HFFc6 (cell line): ENCODE measurements at regions not wholly inside any gene's neighbourhood (a gene's known extent, or its start where the extent isn't known, plus 50 kb on each side); places are given as distances from the start of the nearest gene placed in this dataset.

Experiments used
- DNase-seq: peaks from one replicate; pipeline ENCODE4 v3.0.0-alpha.2; 2018
- H3K27ac Mint-ChIP-seq: 2 replicates; pipeline ENCODE4 v1.8.0; 2020; ENCODE audit warnings: mild to moderate bottlenecking, mixed read lengths
- H3K27me3 Mint-ChIP-seq: 2 replicates; pipeline ENCODE4 v1.8.0; 2021; ENCODE audit warnings: mild to moderate bottlenecking, moderate library complexity, mixed read lengths; ENCODE audit not compliant: insufficient read depth
- H3K36me3 Mint-ChIP-seq: 2 replicates; pipeline ENCODE4 v1.8.0; 2021; ENCODE audit warnings: low read depth, mixed read lengths
- H3K4me1 Mint-ChIP-seq: 2 replicates; pipeline ENCODE4 v1.8.0; 2020; ENCODE audit warnings: low read depth, mixed read lengths
- H3K4me3 Mint-ChIP-seq: 2 replicates; pipeline ENCODE4 v1.8.0; 2020; ENCODE audit warnings: mild to moderate bottlenecking, moderate library complexity, mixed read lengths
- H3K9me3 Mint-ChIP-seq: 2 replicates; pipeline ENCODE4 v1.8.0; 2020; ENCODE audit warnings: mild to moderate bottlenecking, mixed read lengths
- TF ChIP-seq, protein P1 (sequence below): fragments of 200-600 bp; sonication (generic); IDR thresholded peaks from 2 replicates; pipeline ENCODE4 v1.5.0; 2021; ENCODE audit warnings: antibody characterized with exemption, mild to moderate bottlenecking

DNA sequence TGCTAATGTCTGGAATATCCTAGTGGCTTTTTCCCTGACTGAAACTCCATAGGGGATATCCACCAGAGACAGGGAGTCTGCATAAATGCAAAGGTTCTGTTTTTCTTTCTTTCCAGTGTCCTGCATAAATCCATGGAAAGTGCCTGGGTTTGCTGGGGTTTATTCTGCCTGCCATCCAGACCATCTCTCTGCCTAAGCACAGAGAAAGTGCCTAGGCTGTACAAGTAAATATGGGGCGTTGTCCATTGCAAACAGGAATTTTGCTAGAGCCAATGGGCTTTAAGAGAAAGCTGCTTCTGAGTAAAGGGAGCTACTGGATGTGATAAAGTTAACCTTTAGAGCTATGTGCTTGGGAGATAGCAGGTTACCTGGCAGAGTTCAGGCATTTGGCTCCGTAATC is 407.5 kb downstream of the AGTPBP1 start:
- Mint-ChIP-seq H3K36me3 (no peaks in the 10 kb centered on the region), H3K27ac (no peak overlapping the region), H3K4me3 (no peak overlapping the region), H3K27me3 (peaks cover 1% of the 10 kb centered on the region), H3K4me1 (no peaks in the 10 kb centered on the region), H3K9me3 (peaks cover 29% of the 10 kb centered on the region)
- no peak for DNase-seq
- TF ChIP-seq, protein P1, sequence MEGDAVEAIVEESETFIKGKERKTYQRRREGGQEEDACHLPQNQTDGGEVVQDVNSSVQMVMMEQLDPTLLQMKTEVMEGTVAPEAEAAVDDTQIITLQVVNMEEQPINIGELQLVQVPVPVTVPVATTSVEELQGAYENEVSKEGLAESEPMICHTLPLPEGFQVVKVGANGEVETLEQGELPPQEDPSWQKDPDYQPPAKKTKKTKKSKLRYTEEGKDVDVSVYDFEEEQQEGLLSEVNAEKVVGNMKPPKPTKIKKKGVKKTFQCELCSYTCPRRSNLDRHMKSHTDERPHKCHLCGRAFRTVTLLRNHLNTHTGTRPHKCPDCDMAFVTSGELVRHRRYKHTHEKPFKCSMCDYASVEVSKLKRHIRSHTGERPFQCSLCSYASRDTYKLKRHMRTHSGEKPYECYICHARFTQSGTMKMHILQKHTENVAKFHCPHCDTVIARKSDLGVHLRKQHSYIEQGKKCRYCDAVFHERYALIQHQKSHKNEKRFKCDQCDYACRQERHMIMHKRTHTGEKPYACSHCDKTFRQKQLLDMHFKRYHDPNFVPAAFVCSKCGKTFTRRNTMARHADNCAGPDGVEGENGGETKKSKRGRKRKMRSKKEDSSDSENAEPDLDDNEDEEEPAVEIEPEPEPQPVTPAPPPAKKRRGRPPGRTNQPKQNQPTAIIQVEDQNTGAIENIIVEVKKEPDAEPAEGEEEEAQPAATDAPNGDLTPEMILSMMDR, result no peak

DNA sequence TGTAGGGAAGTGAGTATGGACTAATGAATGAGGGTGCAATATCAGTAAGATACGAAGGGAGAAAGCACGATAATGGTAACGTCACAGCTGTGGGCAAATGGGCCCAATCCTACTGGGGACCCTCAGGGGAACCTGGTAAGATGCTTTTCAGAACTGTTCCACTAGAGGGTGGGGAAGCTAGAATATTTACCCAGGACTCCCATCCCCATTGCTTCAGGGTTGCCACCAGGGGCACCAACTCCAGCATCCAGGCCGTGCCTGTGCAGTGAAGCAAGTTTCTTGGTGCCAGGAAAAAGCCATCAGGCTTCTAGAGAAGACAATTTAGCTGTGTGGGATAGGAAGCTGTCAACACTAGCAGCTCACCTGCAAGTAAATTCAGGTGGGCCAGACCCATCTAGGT is 409.3 kb downstream of the AGTPBP1 start:
- H3K36me3 Mint-ChIP-seq, result no peaks in the 10 kb centered on the region
- TF ChIP-seq, protein P1, result no peak
- no peak for DNase-seq
- H3K9me3 Mint-ChIP-seq, result peaks cover 19% of the 10 kb centered on the region
- H3K27ac Mint-ChIP-seq, result no peak overlapping the region
- H3K27me3 Mint-ChIP-seq, result peaks cover 1% of the 10 kb centered on the region
- H3K4me1 Mint-ChIP-seq, result no peaks in the 10 kb centered on the region
- H3K4me3 Mint-ChIP-seq, result no peak overlapping the region

DNA sequence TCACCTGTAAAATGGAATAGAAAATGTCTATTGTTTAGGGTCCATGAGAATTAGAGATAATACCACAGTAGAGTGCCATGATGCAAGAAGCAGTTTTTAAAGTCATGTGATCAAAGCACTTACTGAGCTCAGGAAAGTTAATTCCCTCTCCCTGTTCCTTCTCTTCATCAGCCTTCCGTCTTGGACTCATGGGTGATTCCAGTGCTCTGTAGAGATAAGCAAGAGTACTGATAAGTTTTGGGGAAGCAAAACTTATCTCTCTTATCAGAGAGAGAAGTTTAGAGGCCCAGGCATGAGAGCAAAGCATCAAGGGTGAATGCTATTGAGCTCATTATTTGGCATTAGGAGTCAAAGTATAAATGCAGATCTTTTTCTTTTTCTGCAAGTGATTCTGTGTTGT is 410.1 kb downstream of the AGTPBP1 start:
- peaks cover 1% of the 10 kb centered on the region for H3K27me3 Mint-ChIP-seq
- no peak overlapping the region for H3K27ac Mint-ChIP-seq
- no peak for DNase-seq
- TF ChIP-seq, protein P1, result no peak
- H3K9me3 Mint-ChIP-seq, result peaks cover 14% of the 10 kb centered on the region
- H3K4me1 Mint-ChIP-seq, result no peaks in the 10 kb centered on the region
- H3K4me3 Mint-ChIP-seq, result no peak overlapping the region
- H3K36me3 Mint-ChIP-seq, result no peaks in the 10 kb centered on the region

DNA sequence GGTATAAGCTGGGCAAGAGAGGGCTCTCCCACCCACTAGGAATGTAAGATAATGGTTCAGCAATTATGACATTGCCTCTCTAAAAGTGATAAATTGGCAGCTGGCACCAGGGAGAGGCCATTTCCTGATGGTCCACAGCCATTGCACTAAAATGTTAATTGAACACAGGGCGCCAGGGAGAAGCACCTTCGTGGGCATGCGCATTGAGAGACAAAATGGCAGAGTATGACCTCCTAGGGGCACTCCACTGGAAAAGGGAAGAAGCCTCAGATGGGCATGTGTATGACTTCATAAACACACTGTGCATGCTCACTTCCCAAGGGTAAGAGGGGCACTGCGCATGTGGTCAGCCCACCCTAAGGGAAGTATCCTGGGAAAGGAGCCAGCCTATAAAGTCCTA is 419.2 kb downstream of the AGTPBP1 start:
- Mint-ChIP-seq H3K27me3 (no peaks in the 10 kb centered on the region; the same call in 1 of the 2 replicates), H3K36me3 (no peaks in the 10 kb centered on the region), H3K9me3 (peaks cover 60% of the 10 kb centered on the region), H3K27ac (no peak overlapping the region), H3K4me1 (no peaks in the 10 kb centered on the region), H3K4me3 (no peak overlapping the region)
- TF ChIP-seq, protein P1, result no peak
- no peak for DNase-seq

DNA sequence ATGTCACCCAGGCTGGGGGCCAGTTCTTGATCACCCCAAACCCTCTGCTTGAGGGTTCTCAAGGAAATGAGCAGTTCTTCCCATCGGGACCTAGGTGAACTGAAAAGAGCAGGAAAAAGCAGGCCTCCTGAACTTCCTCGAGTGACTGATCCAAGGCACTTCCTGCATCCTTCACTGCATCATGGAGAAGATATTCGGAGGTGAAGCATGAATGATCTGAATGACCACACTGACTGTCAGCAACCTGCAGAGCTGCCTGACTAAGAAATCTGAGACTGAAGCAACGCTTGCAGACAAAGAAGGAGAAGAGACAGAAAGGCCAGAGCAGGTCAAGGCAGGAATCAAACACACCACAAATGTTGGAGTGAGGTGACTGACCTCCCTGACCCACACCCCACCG is 420.2 kb downstream of the AGTPBP1 start:
- Mint-ChIP-seq H3K36me3 (no peaks in the 10 kb centered on the region), H3K27me3 (no peaks in the 10 kb centered on the region; the same call in 1 of the 2 replicates), H3K9me3 (peaks cover 60% of the 10 kb centered on the region), H3K27ac (no peak overlapping the region), H3K4me1 (no peaks in the 10 kb centered on the region), H3K4me3 (no peak overlapping the region)
- DNase-seq, result no peak
- TF ChIP-seq, protein P1, result no peak
